ENCODE measurements at regions not wholly inside any gene's neighbourhood (a gene's known extent, or its start where the extent isn't known, plus 50 kb on each side); places are given as distances from the start of the nearest gene placed in this dataset.

DNA sequence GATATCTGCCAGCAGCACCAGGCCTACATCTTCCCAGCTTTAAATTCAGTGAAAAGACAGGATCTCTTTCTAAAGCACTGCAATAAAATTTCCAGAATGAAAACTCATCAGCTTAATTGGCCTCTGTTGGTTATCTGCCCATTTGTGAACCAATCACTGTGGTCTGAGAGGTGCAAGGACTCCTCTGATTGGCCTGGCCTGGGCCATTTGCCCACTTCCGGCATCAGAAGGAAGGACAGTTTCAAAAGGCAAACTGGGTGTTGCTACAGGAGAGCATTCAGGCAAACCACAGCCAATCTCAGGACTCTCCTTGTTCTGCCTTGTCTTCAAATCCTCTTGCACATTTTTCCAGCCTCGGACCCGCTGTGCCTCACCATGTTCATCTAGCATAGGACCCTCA is 163.9 kb upstream of the CCDC150 start:
- no peak for TF ChIP-seq CTCF (IDR thresholded peaks at IDR 0.05; ENCODE audit: low read depth, low read length, poor library complexity, severe bottlenecking)
- TF ChIP-seq EZH2phosphoT487 (IDR thresholded peaks at IDR 0.05; ENCODE audit: borderline replicate concordance, low read length): no peak

Measured in DOHH2 (cell line).